Activated naive CD4-positive, alpha-beta T cell treated with Interleukin-2 at 50 U/mL for 16 hours (primary cell): ENCODE measurements at regions not wholly inside any gene's neighbourhood (a gene's known extent, or its start where the extent isn't known, plus 50 kb on each side); places are given as distances from the start of the nearest gene placed in this dataset.
"Not testable (repeated sequence)": the region's sequence is repeated elsewhere in the genome, so short reads cannot be mapped to it uniquely, and the experiment has no call there.

Source experiments
- DNase-seq: peaks from one replicate; pipeline ENCODE4 v3.0.0-alpha.2; 2020

DNA sequence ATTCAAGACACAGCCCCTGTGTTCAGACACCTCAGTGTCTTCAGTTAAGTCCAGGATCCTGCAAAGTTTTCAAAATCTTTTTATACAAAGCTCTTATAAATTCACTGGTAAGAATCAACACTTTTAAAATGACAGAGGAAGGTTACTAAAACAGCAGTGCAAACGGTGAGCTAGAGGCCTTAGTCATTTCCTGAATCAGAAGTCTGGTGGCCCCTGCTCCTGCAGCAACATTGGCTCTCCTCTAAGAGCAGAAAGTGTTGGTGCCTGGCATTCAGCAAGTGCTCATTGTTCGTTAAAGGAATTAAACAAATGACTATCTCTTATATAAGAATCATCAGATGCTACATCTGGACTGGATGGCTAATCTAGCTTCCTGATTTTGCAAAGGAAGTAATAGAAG, 282.9 kb downstream of the PTGER3 start:
- DNase-seq, result no peak

GRCh38 chr1:70767377-70767776, 280.2 kb downstream of the PTGER3 start:
- DNase-seq, result no peak

- no peak for DNase-seq
These were observed 279.4 kb downstream of the PTGER3 start for GRCh38 chr1:70768216-70768615.

GRCh38 chr1:70778056-70778762, 269.4 kb downstream of the PTGER3 start:
- DNase-seq, result no peak

DNA sequence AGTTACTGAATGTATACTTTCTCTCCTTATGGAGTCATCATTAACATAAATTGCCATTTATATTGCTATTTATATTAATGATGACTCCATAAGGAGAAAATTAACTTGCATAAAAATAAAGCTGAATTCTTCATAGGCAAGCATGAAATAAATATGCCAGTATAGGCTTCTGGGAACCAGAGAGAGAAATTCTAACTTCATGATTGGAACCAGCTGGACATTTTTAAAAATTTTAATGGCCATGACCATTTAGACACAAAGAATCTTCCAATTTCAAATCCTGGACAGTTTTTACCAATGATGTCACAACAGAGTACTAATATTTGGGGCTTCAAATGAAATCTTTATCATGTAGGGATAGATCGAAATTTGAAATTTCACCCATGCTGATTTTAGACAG, 268.7 kb downstream of the PTGER3 start:
- no peak for DNase-seq

- no peak for DNase-seq
These were observed 268.0 kb downstream of the PTGER3 start for GRCh38 chr1:70779571-70779970.

- no peak for DNase-seq
These were observed 262.3 kb downstream of the PTGER3 start for GRCh38 chr1:70785287-70785686.

DNA sequence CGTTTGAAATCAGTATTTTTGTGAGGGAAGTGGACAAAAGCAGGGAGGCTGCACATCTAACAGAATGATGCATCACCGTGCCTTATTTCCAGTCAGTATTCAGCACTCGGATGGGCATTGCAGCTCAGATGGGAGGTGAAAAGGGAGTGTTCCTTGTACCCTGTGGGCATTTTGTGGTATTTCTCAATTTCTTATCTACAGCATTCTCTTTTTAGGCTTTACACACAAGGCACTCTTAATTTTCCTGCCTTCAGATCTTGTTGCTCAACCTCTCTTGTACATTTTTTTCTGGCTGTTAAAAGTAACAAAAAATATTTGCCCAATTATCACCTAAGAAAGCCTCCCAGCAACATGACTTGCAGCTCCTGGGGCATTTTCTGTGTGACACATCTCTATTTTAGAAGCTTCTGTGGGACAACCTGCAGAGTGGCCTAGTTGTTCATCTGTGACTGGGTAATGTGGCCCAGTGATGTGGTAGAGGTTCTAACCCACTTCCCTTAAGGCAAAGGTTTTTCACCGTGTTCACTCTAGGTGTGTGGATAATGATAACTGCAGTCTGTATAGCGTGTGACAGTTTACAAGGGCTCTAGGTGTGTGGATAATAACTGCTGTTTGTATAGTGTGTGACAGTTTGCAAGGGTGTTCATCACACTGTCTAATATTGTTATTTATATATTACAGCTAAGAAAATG, 257.2 kb downstream of the PTGER3 start:
- no peak for DNase-seq

DNA sequence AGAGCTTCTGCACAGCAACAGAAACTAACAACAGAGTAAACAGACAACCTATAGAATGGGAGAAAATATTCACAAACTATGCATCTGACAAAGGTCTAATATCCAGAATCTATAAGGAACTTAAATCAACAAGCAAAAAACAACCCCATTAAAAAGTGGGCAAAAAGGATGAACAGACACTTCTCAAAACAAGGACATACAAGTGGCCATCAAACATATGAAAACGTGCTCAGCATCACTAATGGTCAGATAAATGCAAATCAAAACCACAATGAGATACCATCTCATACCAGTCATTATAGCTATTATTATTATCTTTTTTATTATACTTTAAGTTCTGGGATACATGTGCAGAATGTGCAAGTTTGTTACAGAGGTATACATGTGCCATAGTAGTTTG, 252.6 kb downstream of the PTGER3 start:
- not testable (repeated sequence) for DNase-seq

DNA sequence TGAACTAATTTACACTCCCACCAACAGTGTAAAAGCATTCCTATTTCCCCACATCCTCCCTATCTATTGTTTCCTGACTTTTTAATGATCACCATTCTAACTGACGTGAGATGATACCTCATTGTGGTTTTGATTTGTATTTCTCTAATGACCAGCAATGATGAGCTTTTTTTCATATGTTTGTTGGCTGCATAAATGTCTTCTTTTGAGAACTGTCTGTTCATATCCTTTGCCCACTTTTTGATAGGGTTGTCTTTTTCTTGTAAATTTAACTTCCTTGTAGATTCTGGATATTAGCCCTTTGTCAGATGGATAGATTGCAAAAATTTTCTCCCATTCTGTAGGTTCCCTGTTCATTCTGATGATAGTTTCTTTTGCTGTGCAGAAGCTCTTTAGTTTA, 251.3 kb downstream of the PTGER3 start:
- not testable (repeated sequence) for DNase-seq

DNA sequence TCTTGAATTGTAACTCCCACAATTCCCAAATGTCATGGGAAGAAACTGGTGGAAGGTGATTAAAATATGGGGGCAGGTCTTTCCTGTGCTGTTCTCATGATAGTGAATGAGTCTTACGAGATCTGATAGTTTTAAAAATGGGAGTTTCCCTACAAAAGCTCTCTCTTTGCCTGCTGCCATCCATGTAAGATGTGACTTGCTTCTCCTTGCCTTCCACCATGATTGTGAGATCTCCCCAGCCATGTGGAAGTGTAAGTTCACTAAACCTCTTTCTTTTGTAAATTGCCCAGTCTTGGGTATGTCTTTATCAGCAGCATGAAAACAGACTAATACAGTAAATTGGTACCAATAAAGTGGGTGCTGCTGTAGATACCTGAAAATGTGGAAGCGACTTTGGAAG, 245.0 kb downstream of the PTGER3 start:
- DNase-seq, result not testable (repeated sequence)

DNA sequence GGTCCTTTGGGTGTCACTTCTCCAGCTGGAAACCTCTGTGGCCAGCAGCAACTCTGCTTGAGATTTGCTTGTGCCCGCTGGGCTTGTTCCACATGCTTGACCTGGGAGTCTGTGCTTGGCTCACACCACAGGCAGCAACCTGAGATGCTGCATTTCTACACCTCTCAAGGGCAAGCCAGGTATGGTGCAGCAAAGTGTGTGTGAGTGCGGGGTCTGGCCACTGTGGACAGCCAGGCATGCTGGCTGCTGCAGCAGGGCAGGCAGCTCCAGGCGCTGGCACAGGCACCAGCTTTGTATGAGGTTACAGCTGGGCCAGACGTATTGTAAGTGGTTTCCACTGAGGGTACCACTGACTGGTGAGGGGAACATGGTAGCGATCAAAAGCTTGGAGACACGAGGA, 242.0 kb downstream of the PTGER3 start:
- DNase-seq, result no peak

GRCh38 chr1:70807088-70807664, 240.4 kb downstream of the PTGER3 start:
- no peak for DNase-seq

DNA sequence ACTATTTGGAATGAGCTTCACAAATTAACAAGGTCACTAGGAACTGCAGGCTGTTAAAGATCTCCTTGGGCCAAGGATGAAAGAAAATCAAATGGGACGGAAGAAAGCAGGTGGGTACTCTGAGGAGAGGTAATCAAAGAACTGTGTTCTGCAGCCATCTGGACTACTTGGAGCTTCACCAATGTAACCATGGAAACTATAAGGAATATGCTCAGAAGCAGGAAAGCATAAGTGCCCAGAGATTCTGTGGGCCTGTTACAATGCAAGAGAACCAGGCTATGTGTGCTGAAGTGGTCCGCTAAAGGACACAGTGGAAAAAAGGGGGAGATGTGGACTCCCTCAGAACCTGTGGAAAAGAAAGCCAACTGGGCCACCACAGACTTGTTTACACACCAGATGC, 238.5 kb downstream of the PTGER3 start:
- no peak for DNase-seq

DNA sequence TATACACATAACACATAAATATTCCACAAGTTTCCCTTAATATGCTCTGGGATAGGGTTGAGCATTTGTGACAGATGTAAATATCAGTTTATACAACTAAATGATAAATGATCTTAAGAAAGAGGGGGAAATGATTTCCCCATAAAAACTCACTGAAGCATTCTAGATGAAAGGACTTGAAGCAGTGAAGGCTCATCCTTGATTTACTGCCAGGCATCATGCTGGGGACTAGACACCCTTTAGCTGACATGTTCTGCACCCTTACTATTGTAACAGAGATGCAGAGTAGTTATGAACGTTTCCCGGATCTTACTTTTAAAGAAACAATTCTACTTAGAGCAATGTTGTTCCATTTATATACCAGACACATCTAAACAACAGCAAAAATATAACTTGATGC, 235.8 kb downstream of the PTGER3 start:
- no peak for DNase-seq

DNA sequence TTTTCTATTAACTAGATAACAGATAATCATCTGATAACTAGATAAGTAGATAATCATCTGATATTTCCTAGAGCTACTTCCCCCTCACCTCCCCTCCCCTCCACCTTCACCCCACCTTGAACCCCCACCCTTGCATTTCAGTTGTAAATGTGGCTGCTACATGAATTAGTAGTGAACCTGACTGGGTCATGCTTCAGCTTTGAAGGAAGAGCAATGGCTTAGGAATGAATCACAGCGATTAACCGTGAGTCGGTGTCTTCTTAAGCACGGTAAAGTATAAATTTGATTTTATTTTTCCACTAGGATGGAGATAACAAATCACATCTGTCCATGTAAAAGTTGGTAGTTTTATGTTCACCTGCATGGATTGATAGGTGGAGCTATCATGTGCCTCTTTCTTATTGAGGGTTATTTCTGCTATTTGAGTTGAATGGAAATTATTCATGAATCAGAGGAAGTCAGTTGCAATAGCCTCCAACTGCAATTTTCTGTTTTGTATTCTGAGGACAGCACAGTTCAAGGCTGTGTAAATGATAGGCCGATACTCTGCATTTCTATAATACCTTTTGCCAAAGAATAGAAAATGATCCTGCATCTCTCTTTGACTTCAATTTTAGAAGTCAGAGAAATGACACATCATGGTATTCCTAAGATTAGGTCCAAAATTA, 235.0 kb downstream of the PTGER3 start:
- DNase-seq, result no peak

GRCh38 chr1:70818401-70818800, 229.2 kb downstream of the PTGER3 start:
- no peak for DNase-seq

GRCh38 chr1:70819231-70819630, 228.4 kb downstream of the PTGER3 start:
- DNase-seq, result no peak

DNA sequence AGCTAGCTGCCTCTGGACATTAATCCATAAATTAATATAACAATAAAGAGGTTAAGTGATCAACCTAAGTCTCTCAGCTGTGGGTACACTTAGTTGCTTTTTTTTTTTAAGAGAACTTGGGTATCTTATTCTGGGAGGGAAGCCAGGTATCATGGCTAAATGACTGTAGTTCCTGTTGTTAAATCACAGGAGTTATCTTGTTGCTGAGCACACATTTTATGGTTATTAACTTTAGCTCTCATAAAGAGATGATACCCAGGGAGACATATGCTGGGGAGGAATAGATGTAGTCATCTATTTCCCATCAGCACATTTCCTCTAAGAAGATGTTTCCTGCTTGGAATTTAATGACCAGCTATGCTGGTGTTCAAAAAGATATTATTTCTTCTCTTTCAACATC, 227.8 kb downstream of the PTGER3 start:
- DNase-seq, result no peak

- no peak for DNase-seq
These were observed 227.2 kb downstream of the PTGER3 start for GRCh38 chr1:70820396-70820795.

DNA sequence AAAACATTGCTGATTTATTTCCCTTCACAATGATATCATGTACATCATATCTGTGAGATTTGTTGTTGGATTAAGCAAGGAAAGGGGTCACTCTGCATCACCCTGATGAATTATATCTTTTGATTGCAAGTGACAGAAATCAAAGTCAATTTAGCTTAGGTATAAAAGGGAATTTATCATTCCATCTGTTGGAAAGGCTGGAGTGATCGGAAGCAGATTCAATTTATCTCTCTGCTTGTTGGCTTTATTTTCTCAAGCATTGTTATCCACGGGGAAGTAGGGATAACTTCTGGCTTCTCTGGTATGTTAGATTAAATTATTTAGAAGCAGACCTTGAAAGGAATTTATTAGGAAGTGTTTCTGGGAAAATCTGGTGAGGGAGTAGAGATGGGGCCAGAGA, 226.6 kb downstream of the PTGER3 start:
- DNase-seq, result no peak

DNA sequence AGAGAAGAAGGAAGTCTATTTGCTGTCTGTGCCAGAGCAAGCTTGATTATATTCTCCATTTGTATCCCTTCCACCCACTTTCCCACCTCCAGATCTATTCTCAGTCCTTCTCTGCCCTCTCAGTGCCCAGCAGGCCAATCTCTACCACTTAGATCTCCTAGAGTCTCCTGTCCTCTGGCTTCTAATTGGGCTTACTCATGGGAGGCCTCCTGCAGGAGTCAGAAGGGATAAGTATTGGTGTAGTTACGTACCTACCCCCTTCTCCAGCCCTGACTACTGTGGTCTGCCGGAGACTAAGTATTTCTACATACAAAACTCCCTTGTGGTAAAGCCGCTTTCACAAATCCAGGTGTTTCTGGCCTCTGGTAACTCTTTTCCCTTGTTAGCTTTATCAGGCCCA, 221.2 kb downstream of the PTGER3 start:
- DNase-seq, result no peak

- no peak for DNase-seq
These were observed 220.6 kb downstream of the PTGER3 start for GRCh38 chr1:70827030-70827429.

DNA sequence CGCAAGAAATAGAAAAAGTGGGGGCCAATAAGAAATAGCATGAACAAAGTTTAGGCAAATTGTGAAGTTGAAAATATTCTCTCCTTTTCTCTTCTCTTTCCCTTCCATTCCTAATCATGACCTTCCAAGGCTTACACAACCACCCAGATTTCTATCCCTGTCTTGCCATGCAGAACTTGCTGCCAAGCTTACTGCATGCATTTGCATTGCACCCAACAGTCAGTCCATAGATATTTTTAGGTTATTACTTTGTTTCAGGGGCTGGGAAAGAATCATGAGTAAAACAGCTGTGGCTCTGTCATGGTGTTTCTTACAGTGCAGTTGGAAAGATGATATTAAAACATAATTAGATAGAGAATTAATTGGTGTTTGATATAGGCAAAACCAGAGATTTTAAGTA, 219.4 kb downstream of the PTGER3 start:
- DNase-seq, result no peak
